Activated CD8-positive, alpha-beta T cell treated with anti-CD3 and anti-CD28 coated beads, Interleukin-2, amount 10 ng/mL, durations not matched to agents 7 days and 5 days (primary cell): ENCODE measurements at regions not wholly inside any gene's neighbourhood (a gene's known extent, or its start where the extent isn't known, plus 50 kb on each side); places are given as distances from the start of the nearest gene placed in this dataset.
"Not testable (repeated sequence)": the region's sequence is repeated elsewhere in the genome, so short reads cannot be mapped to it uniquely, and the experiment has no call there.

ENCODE experiments used
- ATAC-seq: fragments of 150-1000 bp; cut with Tn5 transposase; one replicate; pipeline ENCODE4 v1.10.0; 2021; ENCODE audit warnings: moderate library complexity
- CTCF ChIA-PET: fragments of 350-600 bp; sonication (Branson Sonifier 250); formaldehyde crosslinking; loops from one replicate; lab custom pipeline; 2021; ENCODE audit warnings: antibody characterized with exemption; lab: Charles Lee
- POLR2A ChIA-PET: fragments of 350-600 bp; sonication (Branson Sonifier 250); formaldehyde crosslinking; loops from one replicate; lab custom pipeline; 2021; ENCODE audit warnings: antibody characterized with exemption; lab: Charles Lee
- DNase-seq: peaks from one replicate; pipeline ENCODE4 v3.0.0-alpha.2; 2020
- H3K27ac Mint-ChIP-seq: one replicate; pipeline ENCODE4 v1.8.0; 2021; ENCODE audit warnings: mild to moderate bottlenecking, mixed read lengths
- H3K27me3 Mint-ChIP-seq: one replicate; pipeline ENCODE4 v1.8.0; 2021; ENCODE audit warnings: low read depth, mixed read lengths
- H3K36me3 Mint-ChIP-seq: one replicate; pipeline ENCODE4 v1.8.0; 2021; ENCODE audit warnings: low read depth, mixed read lengths
- H3K4me1 Mint-ChIP-seq: one replicate; pipeline ENCODE4 v1.8.0; 2021; ENCODE audit warnings: low read depth, mixed read lengths
- H3K4me3 Mint-ChIP-seq: one replicate; pipeline ENCODE4 v1.8.0; 2021; ENCODE audit warnings: mild to moderate bottlenecking, mixed read lengths
- H3K9me3 Mint-ChIP-seq: one replicate; pipeline ENCODE4 v1.8.0; 2022; ENCODE audit warnings: mixed read lengths; ENCODE audit not compliant: insufficient read depth

DNA sequence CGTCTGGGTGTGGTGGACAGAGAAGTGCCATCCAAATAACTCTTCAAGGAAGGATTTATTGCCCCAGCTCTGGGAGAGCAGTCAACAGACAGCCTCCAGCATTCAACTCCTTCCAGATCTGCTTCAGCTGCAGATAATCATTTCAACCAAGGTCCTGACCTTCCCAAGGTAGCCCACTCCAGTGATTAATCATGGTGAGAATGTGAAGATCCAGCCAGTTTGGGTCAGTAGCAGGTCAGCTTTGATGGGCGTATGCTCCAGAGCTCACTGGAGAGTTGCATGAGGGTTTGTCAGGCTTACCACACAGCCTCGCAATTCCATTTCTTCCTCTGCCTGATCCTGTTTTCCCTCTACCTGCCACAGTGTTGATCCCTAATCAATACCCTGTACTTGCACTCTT lies 214.5 kb upstream of the ZRANB2 start:
- CTCF ChIA-PET = no interaction called here
- Mint-ChIP-seq H3K4me1 (no peaks in the 10 kb centered on the region), H3K27me3 (no peaks in the 10 kb centered on the region), H3K36me3 (no peaks in the 10 kb centered on the region), H3K4me3 (no peak overlapping the region), H3K9me3 (no peaks in the 10 kb centered on the region), H3K27ac (no peak overlapping the region)
- ATAC-seq = no peak
- no peak for DNase-seq
- POLR2A ChIA-PET = no interaction called here

DNA sequence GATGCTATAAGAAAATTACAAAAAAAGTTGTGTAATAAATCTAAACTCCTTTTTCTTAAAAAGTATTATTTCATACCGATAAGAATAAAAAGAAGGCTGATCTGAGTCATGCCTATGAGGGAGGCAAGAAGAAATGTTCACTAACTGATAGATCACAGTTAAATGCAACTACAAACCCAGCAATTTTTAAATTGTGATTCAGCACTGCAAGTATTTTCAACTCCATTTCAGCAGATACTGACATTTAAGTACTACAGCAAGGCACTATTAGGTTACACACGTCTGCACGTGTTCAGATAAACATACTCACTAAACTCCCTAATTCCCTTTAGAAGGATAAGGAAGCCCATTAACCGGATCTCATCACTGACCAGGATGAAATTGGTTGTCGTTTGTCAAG lies 213.3 kb upstream of the ZRANB2 start:
- POLR2A ChIA-PET = no interaction called here
- Mint-ChIP-seq H3K4me3 (no peak overlapping the region), H3K27me3 (no peaks in the 10 kb centered on the region), H3K9me3 (no peaks in the 10 kb centered on the region), H3K4me1 (no peaks in the 10 kb centered on the region), H3K36me3 (no peaks in the 10 kb centered on the region), H3K27ac (no peak overlapping the region)
- ATAC-seq (no peak), DNase-seq (no peak)
- CTCF ChIA-PET = no interaction called here

DNA sequence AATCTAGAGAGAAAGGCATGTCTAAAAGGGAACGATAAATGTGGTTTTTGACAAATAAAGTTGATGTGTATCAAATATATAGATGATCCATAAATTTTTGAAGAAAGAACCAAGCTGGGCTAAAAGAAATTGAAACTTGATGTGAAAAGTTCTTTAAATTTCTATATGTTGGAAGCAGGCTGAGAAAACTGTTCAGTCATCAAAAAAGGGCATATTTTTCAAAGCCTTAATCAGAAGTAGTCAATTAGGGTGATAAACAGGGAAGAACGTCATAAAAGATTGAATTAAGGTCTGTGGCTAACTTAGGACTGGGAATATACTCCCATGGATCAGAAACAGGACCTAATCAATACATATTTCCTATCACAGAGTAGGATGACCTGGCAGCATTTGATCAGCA lies 211.4 kb upstream of the ZRANB2 start:
- POLR2A ChIA-PET = no interaction called here
- Mint-ChIP-seq H3K4me3 (no peak overlapping the region), H3K9me3 (no peaks in the 10 kb centered on the region), H3K27me3 (no peaks in the 10 kb centered on the region), H3K27ac (no peak overlapping the region), H3K4me1 (no peaks in the 10 kb centered on the region), H3K36me3 (no peaks in the 10 kb centered on the region)
- ATAC-seq = no peak
- DNase-seq = no peak
- CTCF ChIA-PET = no interaction called here

DNA sequence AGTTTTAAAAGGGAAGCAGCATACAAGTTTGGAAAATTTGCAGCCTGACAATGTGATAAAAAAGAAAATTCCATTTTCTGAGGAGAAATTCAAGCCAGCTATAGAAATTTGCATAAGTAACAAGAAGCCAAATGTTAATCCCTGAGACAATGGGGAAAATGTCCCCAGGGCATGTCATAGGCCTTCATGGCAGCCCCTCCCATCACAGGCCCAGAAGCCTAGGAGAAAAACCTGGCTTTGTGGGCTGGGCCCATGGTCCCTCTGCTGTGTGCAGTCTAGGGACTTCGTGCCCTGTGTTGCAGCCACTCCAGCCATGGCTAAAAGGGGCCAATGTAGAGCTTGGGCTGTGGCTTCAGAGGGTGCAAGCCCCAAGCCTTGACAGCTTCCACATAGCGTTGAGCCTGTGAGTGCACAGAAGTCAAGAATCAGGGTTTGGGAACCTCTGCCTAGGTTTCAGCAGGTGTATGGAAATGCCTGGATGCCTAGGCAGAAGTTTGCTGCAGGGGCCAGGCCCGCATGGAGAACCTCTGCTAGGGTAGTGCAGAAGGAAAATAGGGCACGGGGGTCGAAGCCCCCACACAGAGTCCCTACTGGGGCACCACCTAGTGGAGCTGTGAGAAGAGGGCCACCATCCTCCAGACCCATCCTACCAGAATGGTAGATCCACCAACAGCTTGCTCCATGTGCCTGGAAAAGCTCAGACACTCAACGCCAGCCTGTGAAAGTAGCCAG lies 209.8 kb upstream of the ZRANB2 start:
- ATAC-seq, H3K27me3 Mint-ChIP-seq, POLR2A ChIA-PET, H3K36me3 Mint-ChIP-seq, DNase-seq, H3K4me1 Mint-ChIP-seq, CTCF ChIA-PET, H3K9me3 Mint-ChIP-seq, H3K27ac Mint-ChIP-seq, H3K4me3 Mint-ChIP-seq: not testable (repeated sequence)

DNA sequence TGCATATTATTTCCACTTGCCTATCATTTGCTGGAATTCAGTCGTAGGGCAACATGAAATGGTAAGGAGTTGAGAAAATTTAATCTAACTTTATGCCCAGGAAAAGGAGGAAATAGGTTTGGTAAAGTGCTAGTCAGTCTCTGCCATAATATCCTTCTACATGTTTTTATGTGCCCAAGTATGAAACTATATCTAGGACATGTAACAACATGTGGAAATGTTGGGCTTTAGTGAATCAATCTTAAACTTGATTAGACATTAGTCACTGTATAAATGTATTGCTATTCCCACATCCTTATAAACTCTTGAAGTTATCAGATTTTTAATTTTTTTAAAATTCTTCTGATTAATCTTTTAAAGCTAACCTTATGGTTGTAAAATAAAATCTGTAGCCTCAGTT lies 204.7 kb upstream of the ZRANB2 start:
- Mint-ChIP-seq H3K27me3 (no peaks in the 10 kb centered on the region), H3K36me3 (no peaks in the 10 kb centered on the region), H3K9me3 (no peaks in the 10 kb centered on the region), H3K27ac (no peak overlapping the region), H3K4me3 (no peak overlapping the region), H3K4me1 (no peaks in the 10 kb centered on the region)
- no peak for DNase-seq
- POLR2A ChIA-PET = no interaction called here
- no peak for ATAC-seq
- CTCF ChIA-PET = no interaction called here

DNA sequence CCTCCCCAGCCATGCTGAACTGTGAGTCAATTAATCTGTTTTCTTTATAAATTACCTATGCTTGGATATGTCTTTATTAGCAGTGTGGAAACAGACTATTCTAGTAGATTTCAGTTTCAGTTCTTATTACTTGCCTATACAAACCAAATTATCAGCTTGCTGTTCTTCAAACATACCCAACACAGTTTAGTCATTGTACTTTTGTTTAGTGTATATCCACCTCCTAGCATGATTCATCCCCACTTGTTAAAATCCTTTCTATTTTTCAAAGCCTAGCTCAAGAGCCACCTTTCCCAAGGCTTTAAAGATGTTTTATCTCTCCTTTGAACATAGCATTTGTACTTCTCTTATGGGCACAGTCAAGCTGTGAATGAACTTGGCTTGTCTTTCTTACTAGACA lies 195.6 kb upstream of the ZRANB2 start:
- Mint-ChIP-seq H3K27me3 (no peaks in the 10 kb centered on the region), H3K36me3 (no peaks in the 10 kb centered on the region), H3K4me1 (no peaks in the 10 kb centered on the region), H3K27ac (no peak overlapping the region), H3K9me3 (peaks cover 5% of the 10 kb centered on the region), H3K4me3 (no peak overlapping the region)
- no peak for ATAC-seq
- DNase-seq = no peak
- POLR2A ChIA-PET = no interaction called here
- CTCF ChIA-PET = no interaction called here

DNA sequence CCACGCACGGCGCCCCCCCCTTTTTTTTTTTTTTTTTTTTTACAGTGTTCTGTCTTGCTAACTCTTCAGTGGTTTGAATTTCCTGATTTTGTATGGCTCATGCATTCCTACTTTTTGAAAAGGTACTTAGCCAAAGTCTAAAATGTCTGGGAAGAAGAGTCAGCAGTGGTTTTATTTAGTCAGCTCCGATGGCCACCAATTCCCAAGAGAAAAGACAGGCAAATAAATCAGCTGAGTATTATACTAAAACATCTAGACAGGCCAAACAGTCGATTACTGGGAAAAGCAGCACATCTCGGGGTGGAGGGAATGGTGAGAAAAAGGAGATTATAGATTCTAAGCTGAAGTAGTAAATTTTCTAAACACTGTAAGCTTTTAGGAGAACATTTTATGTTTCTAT lies 192.5 kb upstream of the ZRANB2 start:
- H3K4me3 Mint-ChIP-seq = no peak overlapping the region
- no peaks in the 10 kb centered on the region for H3K4me1 Mint-ChIP-seq
- peaks cover 5% of the 10 kb centered on the region for H3K9me3 Mint-ChIP-seq
- POLR2A ChIA-PET = no interaction called here
- no peaks in the 10 kb centered on the region for H3K27me3 Mint-ChIP-seq
- H3K27ac Mint-ChIP-seq = no peak overlapping the region
- CTCF ChIA-PET = no interaction called here
- no peak for ATAC-seq
- no peak for DNase-seq
- no peaks in the 10 kb centered on the region for H3K36me3 Mint-ChIP-seq

DNA sequence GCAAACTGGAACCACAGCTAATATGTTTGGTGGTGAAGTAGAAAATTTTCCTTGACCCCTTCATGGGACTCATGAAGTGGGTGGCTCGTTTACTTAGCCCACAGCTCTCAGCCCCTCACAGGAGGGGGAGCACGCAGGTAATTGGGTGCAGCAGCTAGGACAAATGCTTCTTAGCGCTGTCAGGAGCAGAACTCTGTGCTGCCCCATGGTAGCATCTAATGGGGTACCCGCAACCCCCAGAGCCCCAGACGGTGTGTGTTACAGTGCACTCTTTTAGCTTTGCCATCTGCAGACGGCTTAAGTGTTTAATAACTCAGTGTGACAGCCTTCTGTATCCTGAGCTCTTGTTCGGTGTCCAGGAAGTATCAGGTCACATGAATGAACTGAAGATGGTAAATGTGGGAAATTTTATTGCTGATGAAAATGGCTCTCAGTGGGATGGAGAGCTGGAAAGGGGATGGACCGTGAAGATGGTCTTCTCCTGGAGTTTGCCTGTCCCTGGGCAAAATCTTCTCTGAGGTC lies 189.6 kb upstream of the ZRANB2 start:
- no peaks in the 10 kb centered on the region for H3K9me3 Mint-ChIP-seq
- no peaks in the 10 kb centered on the region for H3K36me3 Mint-ChIP-seq
- H3K27ac Mint-ChIP-seq = no peak overlapping the region
- CTCF ChIA-PET = no interaction called here
- no peak overlapping the region for H3K4me3 Mint-ChIP-seq
- ATAC-seq (no peak), DNase-seq (no peak)
- POLR2A ChIA-PET = interaction anchor here (0.6 kb wide), 1 partner anchor 301 kb away, joined by 3 read pairs; no protein-coding TSS in a partner anchor
- H3K4me1 Mint-ChIP-seq = no peaks in the 10 kb centered on the region
- no peaks in the 10 kb centered on the region for H3K27me3 Mint-ChIP-seq

DNA sequence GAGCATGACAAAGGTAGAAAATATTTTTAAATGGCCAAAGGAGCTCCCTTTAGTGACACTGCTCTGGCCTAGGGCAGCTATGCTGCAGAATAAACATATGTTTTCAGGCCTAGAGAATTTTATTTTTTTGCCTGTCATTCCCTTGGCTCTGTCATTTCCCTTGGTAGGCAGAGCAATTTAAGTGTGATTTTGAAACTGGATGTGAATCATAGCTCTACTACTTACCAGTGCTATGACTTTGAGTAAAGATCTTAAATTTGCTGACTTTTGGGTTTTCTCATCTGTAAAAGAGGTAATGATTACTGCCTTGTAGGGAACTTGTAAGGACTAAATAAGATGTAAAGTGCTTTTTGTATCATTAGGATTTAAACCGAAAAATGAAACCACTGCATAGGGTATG lies 189.0 kb upstream of the ZRANB2 start:
- H3K36me3 Mint-ChIP-seq = no peaks in the 10 kb centered on the region
- no peak overlapping the region for H3K4me3 Mint-ChIP-seq
- POLR2A ChIA-PET = no interaction called here
- CTCF ChIA-PET = no interaction called here
- H3K9me3 Mint-ChIP-seq = no peaks in the 10 kb centered on the region
- H3K27me3 Mint-ChIP-seq = no peaks in the 10 kb centered on the region
- H3K27ac Mint-ChIP-seq = no peak overlapping the region
- no peaks in the 10 kb centered on the region for H3K4me1 Mint-ChIP-seq
- ATAC-seq = no peak
- DNase-seq = no peak

DNA sequence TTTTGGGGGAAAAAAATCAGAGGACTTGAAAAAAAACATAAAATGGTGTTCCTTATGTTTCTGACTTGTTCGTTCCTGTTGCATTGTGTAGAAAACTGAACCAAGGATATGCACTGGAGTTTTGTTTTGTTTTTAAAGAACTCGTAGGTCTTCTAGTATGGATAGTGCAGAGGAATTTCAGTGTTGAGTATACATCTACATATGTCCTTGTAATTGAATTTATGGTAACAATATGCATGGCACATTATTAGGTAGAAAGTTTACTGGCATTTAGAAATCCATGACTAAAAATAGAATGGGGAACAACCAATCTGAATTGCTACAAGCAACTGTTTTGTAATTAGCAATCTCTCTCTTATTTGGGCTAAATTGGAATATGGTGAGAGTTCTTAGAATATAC lies 188.3 kb upstream of the ZRANB2 start:
- no peaks in the 10 kb centered on the region for H3K27me3 Mint-ChIP-seq
- ChIA-PET POLR2A (no interaction called here), CTCF (no interaction called here)
- H3K27ac Mint-ChIP-seq = no peak overlapping the region
- no peak overlapping the region for H3K4me3 Mint-ChIP-seq
- DNase-seq = no peak
- H3K36me3 Mint-ChIP-seq = no peaks in the 10 kb centered on the region
- ATAC-seq = no peak
- no peaks in the 10 kb centered on the region for H3K4me1 Mint-ChIP-seq
- no peaks in the 10 kb centered on the region for H3K9me3 Mint-ChIP-seq

DNA sequence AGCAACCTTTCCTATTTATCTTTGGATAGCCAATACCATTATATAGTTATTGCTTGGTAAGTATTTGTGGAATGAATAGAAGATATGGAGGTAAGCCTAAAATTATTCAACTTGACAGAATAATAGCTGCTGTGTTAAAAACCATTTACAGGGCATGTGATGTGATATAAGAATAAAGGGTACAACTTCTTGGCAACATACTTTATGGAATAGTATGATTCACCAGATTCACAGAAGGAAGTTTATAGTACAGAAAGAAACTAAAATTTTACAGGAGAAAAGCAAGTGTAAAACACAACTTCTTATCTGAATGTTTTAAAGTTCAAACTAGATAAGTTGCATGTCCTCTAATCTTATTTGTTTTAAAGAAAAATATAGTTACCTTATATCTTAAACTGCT lies 186.4 kb upstream of the ZRANB2 start:
- Mint-ChIP-seq H3K36me3 (no peaks in the 10 kb centered on the region), H3K27ac (no peak overlapping the region), H3K27me3 (no peaks in the 10 kb centered on the region), H3K9me3 (no peaks in the 10 kb centered on the region), H3K4me3 (no peak overlapping the region), H3K4me1 (no peaks in the 10 kb centered on the region)
- ChIA-PET POLR2A (no interaction called here), CTCF (no interaction called here)
- no peak for ATAC-seq
- no peak for DNase-seq

DNA sequence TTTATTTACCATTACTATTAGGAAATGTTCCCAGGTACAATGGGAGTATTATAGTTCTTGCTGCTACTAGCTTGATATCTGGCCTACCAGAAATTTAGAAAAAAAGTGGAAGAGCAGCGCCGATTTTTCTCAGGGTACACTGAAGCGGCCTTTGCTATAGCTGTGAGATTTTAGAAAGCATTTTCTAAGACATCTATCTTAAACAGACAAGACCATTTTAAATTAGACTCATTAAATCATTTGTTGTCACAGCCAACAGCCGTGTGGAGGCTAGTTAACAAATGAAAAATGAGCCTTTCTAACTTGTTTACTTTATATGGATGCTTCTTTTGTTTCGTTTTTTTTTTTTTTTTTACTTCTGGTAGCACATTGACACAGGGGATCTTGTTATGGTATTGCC lies 183.2 kb upstream of the ZRANB2 start:
- Mint-ChIP-seq H3K4me1 (no peaks in the 10 kb centered on the region), H3K27ac (no peak overlapping the region), H3K4me3 (no peak overlapping the region), H3K9me3 (no peaks in the 10 kb centered on the region), H3K36me3 (no peaks in the 10 kb centered on the region), H3K27me3 (no peaks in the 10 kb centered on the region)
- POLR2A ChIA-PET = no interaction called here
- CTCF ChIA-PET = no interaction called here
- DNase-seq = no peak
- no peak for ATAC-seq

DNA sequence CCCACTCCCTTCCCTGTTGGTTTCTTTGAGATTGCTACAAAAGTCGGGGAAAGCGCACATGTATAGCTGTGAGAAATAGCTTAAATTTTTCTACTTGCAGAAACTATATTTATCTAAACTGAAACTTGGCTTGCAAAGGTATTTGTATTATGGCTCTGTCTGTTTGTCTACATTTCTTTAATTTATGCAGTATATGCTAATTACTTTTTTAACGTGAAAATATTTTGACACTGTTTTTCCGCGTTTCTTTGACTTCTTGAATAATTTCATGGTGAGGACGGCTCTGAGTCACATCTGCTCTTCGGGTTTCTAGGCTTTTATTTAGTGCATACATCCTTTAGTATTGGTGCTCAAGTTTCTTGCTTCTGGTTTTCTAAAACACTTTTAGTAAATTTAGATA lies 182.1 kb upstream of the ZRANB2 start:
- Mint-ChIP-seq H3K9me3 (no peaks in the 10 kb centered on the region), H3K4me3 (no peak overlapping the region), H3K4me1 (no peaks in the 10 kb centered on the region), H3K27me3 (no peaks in the 10 kb centered on the region), H3K36me3 (no peaks in the 10 kb centered on the region), H3K27ac (no peak overlapping the region)
- ATAC-seq = no peak
- POLR2A ChIA-PET = no interaction called here
- CTCF ChIA-PET = no interaction called here
- no peak for DNase-seq
